ENCODE measurements at regions not wholly inside any gene's neighbourhood (a gene's known extent, or its start where the extent isn't known, plus 50 kb on each side); places are given as distances from the start of the nearest gene placed in this dataset.

GRCh38 chr9:63859475-63860215 is 1425.4 kb downstream of the FOXD4L5 start:
- TF ChIP-seq CTCF (IDR thresholded peaks at IDR 0.05; ENCODE audit: poor library complexity, severe bottlenecking) (no peak), POLR2AphosphoS5 (IDR thresholded peaks at IDR 0.05) (no peak), EZH2 (IDR thresholded peaks at IDR 0.05; ENCODE audit: borderline replicate concordance, insufficient read depth, low read length, poor library complexity, severe bottlenecking) (no peak)
